Astrocyte (in vitro differentiated cells and primary cell): ENCODE measurements at regions not wholly inside any gene's neighbourhood (a gene's known extent, or its start where the extent isn't known, plus 50 kb on each side); places are given as distances from the start of the nearest gene placed in this dataset.

Experiments
- EZH2 ChIP-seq: IDR thresholded peaks from 2 replicates; pipeline ENCODE4 v1.6.1; 2012; ENCODE audit warnings: mild to moderate bottlenecking, low read length, inconsistent platforms; ENCODE audit not compliant: insufficient read depth
- TF ChIP-seq, protein P1 (sequence below): IDR thresholded peaks from 2 replicates; pipeline ENCODE4 v1.5.1; 2011; ENCODE audit warnings: low read depth, mild to moderate bottlenecking, inconsistent platforms, low read length, moderate library complexity; ENCODE audit not compliant: insufficient read depth

DNA sequence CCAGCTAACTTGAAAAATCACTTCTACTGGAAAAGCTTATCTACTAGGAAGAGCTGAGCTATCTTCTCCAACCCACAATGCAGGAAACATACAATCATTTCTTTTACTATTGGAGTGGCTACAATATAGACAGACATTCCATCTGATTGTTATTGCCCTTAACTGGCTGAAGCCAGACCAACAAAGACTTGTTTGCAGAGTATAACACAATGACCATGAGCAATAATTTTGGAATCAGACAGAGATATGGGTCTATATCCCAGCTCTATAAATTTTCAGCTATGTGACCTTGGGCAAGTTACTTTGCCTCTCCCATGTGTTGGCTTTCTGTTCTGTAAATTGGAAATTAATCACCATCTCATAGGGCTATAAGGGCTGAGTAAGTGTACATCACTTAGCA lies 244.7 kb upstream of the SLC30A5 start:
- TF ChIP-seq, protein P1, sequence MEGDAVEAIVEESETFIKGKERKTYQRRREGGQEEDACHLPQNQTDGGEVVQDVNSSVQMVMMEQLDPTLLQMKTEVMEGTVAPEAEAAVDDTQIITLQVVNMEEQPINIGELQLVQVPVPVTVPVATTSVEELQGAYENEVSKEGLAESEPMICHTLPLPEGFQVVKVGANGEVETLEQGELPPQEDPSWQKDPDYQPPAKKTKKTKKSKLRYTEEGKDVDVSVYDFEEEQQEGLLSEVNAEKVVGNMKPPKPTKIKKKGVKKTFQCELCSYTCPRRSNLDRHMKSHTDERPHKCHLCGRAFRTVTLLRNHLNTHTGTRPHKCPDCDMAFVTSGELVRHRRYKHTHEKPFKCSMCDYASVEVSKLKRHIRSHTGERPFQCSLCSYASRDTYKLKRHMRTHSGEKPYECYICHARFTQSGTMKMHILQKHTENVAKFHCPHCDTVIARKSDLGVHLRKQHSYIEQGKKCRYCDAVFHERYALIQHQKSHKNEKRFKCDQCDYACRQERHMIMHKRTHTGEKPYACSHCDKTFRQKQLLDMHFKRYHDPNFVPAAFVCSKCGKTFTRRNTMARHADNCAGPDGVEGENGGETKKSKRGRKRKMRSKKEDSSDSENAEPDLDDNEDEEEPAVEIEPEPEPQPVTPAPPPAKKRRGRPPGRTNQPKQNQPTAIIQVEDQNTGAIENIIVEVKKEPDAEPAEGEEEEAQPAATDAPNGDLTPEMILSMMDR: no peak
- TF ChIP-seq EZH2: no peak
